IPS DF 4.7 (cell line): ENCODE measurements at regions not wholly inside any gene's neighbourhood (a gene's known extent, or its start where the extent isn't known, plus 50 kb on each side); places are given as distances from the start of the nearest gene placed in this dataset.
"Not testable (repeated sequence)": the region's sequence is repeated elsewhere in the genome, so short reads cannot be mapped to it uniquely, and the experiment has no call there.

Experiments
- DNase-seq: peaks from one replicate; pipeline ENCODE4 v3.0.0-alpha.2; 2013; ENCODE audit warnings: low spot score; ENCODE audit errors: extremely low read depth

DNA sequence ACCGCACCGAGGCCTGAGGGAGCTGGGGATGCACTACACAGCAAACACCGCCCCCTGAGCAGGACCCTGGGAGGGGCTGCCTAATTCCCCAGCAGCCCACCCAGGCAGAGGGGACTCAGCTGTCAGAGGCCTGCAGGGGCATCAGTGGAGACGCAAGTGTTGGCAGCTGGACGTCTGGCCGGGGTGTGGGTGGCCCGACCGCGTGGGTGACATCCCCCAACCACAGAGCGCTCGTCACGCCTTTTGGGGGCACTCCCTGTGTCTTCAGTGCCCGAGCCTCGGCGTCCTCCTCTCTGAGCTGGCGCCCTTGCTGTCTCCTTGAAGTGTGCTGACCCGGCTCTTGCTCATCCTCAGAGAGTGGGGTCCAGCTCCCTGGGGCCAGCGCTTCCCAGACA, 150.2 kb downstream of the BRD1 start:
- DNase-seq, result no peak

DNA sequence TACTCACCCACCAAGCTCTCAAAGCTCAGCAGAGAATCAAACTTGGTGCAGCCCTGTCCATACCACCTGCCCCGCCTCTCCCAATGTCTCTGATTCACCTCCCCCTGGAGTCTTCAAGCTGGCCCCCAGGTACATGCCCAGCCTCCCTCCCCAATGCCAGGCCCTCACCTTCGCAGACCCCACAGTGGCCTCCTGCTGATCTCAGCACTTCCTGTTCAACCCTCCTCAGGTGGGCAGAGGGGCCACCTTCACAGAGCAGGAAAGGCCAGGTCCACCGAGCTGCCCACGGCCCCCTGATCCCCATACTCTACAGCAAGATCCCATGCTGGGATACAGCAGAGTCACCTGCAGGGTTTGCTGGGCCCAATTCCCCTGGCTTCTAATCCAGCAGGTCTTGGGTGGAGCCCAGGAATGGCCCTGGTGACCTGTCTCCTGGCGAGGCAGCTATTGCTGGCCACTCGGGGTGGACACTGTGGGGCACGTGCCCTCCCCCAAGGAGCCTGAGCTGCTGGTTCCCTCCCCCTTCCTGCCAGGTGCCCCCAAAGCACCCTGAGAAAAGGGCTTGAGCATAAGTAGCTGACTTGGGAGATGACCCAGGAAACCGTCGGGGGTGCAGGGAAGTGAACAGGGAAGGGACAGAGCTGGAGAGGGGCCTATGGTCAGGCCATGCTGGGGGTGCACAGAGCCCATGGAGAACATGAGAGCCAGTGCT, 150.7 kb downstream of the BRD1 start:
- no peak for DNase-seq

DNA sequence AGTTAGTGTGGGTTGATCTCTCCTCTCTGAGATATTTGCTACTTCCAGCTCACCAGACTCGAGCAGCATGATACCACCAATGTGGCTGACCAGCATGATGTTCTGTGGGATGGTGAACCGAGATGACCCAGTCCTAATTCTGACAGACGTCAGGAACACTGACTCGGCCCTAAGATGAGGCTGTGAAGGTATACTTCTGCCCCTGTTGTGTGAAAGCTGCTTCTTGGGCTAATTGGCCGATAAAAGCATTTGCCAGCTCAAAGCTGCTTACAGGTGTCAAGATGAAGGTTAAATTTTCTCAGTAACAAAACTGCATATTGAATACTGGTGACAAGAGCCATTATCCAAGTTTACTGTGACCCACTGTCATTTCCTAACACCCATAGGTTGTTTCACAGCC, 151.4 kb downstream of the BRD1 start:
- no peak for DNase-seq

- no peak for DNase-seq
Measured at GRCh38 chr22:49674479-49675050, 153.1 kb downstream of the BRD1 start.

- no peak for DNase-seq
Measured at GRCh38 chr22:49673048-49673447, 154.6 kb downstream of the BRD1 start.

GRCh38 chr22:49672014-49672516, 155.6 kb downstream of the BRD1 start:
- DNase-seq, result no peak

DNA sequence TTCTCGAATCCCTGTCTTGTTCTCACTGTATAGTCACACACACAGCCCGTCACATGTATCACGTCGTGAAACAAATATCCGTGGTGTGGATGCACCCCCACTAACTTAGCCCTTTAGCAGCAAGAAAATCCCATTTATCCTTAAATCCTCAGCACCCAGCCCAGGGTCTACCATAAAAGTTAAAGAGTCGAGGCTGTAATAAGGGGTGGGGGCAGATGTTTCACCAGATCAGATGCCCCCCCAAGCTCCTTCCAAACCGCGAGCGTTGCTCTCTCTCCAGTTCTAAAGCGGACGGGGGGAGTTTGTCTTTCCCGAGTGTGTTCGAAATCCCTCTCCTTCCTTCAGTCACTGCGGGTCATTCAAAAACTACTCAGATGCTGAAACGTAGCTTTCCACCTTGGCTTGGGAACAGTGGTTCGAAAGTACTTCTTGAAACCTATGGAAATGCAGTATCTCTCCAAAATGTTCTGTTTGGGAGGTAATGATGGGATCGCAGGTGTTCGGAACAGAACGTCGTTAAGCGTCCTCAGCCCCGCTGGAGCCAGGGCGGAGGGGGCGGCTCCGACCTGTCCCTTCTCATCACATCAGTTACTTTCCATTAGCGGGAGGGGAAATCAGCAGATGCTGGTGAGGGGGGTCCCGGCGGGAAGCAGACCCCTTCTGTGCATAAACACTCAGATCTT, 156.2 kb downstream of the BRD1 start:
- DNase-seq, result no peak

- DNase-seq, result no peak
Measured at GRCh38 chr22:49670456-49671330, 157.0 kb downstream of the BRD1 start.

DNA sequence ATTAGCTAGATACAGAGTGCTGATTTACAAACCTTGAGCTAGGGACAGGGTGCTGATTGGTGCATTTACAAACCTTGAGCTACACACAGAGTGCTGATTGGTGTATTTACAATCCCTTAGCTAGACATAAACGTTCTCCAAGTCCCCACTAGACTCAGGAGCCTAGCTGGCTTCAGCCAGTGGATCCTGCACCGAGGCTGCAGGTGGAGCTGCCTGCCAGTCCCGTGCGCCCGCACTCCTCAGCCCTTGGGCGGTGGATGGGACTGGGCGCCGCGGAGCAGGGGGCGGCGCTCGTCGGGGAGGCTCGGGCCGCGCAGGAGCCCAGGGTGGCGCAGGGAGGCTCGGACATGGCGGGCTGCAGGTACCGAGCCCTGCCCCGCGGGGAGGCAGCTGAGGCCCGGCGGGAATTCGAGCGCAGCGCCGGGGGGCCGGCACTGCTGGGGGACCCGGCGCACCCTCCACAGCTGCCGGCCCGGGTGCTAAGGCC, 157.7 kb downstream of the BRD1 start:
- not testable (repeated sequence) for DNase-seq

DNA sequence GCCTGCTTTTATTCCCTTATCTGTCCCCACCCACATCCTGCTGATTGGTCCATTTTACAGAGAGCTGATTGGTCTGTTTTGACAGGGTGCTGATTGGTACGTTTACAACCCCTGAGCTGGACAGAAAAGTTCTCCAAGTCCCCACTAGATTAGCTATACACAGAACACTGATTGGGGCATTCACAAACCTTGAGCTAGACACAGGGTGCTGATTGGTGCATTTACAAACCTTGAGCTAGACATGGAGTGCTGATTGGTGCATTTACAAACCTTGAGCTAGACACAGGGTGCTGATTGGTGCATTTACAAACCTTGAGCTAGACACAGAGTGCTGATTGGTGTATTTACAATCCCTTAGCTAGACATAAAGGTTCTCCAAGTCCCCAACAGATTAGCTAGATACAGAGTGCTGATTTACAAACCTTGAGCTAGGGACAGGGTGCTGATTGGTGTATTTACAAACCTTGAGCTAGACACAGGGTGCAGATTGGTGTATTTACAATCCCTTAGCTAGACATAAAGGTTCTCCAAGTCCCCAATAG, 158.2 kb downstream of the BRD1 start:
- DNase-seq, result not testable (repeated sequence)

DNA sequence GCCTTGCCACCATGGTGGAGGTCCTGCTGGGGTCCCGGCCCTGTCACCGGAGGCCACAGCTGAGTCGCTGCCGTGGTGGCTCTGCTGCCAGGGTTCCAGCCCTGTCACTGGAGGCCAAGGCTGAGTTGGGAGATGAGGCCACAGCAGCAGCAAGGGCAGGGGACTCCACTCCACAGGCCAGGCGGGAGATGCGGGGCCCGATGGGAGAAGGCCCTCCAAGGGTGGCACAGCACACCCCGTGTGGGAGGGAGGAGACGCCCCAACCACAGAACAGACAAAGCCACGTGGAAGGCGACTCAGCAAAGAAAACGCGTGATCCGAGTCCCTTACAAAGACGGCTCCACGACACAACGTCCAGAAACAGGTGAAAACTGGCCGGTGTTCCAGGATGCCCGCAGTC, 159.3 kb downstream of the BRD1 start:
- no peak for DNase-seq

DNA sequence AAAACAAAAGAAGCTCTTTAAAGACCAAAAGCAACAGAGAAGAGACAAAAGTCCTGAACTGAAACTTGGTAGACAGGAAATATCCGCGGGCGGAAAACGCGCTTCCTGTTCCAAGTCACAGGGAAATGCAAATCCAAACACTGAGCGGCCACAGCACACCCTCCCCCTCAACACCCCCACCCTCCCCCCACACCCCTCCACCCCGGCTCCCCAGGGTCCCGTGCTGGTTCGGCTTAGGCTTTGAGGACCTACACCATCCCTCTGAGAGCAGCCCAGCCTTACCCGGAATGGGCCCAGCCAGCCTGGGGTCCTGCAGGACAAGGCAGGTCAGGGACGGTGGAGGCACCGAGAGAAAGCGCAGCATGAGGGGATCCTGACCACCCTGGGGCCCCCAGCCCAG, 160.4 kb downstream of the BRD1 start:
- no peak for DNase-seq

- no peak for DNase-seq
Measured at GRCh38 chr22:49666146-49666809, 161.4 kb downstream of the BRD1 start.

DNA sequence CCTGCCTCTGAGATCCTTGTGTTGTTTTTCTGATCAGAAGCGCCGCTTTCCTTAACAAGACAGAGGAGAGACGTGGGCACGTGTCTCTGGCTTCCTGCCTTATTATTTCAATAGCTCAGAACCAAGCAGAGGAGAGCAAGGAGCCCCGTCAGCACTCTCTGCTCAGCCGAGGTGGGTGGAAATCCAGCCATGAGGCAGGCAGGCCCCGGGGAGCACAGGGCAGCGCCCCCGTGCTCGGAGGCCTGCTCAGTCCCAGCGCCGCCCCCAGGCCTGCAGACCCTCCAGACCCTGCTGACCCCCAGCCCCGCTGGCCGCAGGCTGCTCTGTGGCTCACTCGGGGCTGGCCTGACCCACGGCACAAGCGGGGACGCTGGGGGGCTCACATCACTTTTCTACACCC, 162.8 kb downstream of the BRD1 start:
- no peak for DNase-seq

DNA sequence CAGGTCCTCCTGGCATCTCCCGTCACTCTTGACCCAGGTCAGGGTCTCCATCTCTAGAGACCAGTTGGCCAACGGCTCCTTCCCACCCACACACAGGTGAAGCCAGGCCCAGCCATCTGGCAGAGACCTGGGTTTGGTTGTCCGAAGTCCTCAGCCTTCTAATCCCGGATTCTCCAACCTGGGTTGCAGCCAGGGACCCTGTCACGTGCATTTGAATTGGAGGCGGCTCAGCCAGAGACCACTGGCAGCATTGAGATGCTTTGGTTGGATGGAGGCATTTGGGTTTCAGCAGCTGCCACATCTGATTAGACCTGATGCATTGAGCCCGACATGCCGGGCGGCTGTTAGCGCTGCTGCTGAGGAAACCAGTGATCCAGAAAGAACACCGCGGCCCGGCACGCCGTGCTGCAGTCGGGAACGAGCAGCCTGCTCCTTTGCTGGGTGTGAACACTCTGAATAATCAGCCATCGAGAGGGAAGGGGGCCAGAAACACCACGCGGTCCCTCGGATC, 163.2 kb downstream of the BRD1 start:
- DNase-seq, result no peak

DNA sequence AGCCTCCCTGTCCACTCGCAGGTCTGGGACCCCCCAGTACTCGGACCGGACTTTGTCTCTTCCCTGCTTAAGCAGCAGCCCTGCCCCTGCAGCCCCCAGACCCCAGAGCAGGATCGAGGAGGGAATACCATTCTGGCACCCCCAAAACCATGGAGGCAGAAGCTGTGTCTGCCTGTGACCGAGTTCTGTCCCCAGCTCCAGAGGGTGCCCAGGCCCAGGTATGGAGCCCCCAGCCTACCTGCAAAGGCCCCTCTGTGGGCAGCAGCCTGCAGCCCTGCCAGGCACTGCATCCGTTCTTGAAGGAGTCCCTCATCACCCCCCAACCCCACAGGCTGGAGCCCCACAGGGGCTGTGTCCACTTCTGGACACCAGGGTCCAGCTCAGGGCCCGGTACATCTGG, 163.8 kb downstream of the BRD1 start:
- no peak for DNase-seq

DNA sequence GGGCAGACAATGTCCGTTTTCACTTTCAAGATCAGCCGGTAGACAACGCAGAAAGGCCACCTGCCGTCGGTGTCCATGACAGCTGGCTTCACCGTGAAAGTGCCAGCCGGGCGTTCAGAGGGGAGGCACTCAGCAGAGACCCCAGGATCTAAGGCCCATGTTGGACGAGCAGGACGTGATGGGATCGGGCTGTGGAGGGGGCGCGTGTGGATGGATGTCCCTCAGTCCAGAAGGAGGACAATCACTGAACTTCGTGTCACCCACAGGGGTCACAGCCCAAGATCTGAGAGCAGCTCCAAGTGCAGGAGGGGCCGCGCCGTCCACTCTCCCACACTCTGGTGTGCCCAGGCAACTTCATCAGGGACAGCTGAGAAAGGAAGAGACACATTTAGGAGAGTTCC, 164.4 kb downstream of the BRD1 start:
- DNase-seq, result no peak

DNA sequence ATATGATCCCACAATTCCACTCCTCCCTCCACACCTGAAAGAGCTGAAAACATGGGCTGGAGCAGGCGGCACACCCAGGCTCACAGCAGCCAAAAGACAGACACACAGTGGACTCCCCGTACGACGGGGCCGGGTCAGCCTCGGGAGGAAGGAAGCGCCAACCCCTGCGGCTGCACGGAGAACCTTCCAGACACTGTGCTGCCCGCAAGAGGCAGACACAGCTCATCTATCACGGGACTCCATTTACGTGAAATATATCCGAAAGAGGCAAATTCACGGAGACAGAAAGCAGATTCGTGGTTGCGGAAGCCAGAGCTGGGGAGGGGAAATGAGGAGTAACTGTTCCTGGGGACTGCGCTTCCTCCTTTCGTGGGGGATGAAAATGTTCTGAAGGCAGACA, 165.0 kb downstream of the BRD1 start:
- no peak for DNase-seq

GRCh38 chr22:49660794-49661781, 166.6 kb downstream of the BRD1 start:
- DNase-seq, result no peak
